CD14-positive monocyte (primary cell): ENCODE measurements at regions not wholly inside any gene's neighbourhood (a gene's known extent, or its start where the extent isn't known, plus 50 kb on each side); places are given as distances from the start of the nearest gene placed in this dataset.
"Not testable (repeated sequence)": the region's sequence is repeated elsewhere in the genome, so short reads cannot be mapped to it uniquely, and the experiment has no call there.

ENCODE experiments used
- DNase-seq, 3 donors: peaks; one replicate each; pipeline ENCODE4 v3.0.0-alpha.2; 2011 to 2022
- H2AFZ ChIP-seq: 2 replicates; pipeline ENCODE4 v1.6.0; 2012; ENCODE audit warnings: mild to moderate bottlenecking, low read depth, low read length, inconsistent platforms; ENCODE audit not compliant: insufficient read depth, poor library complexity, severe bottlenecking
- H3K27ac ChIP-seq, 2 donors: 1 replicate in 1 of 2; 2 replicates in 1 of 2; pipeline ENCODE4 v1.5.1; 2012 to 2013; ENCODE audit warnings: low read length in 2 of 2, control low read depth in 1 of 2, inconsistent platforms in 1 of 2, low read depth in 1 of 2, mild to moderate bottlenecking in 1 of 2
- H3K27me3 ChIP-seq, 2 donors: one replicate each; pipeline versions ENCODE4 v1.6.0 to v1.6.1; 2011 to 2013; ENCODE audit warnings: low read length in 2 of 2; ENCODE audit not compliant: control insufficient read depth in 2 of 2, insufficient read depth in 2 of 2
- H3K36me3 ChIP-seq, 2 donors: replicated peaks in 1 of 2; 1 replicate in 1 of 2; 2 replicates in 1 of 2; pipeline versions ENCODE4 v1.5.1 to v1.6.1; 2012 to 2013; ENCODE audit warnings: low read length in 2 of 2, control low read depth in 1 of 2, inconsistent platforms in 1 of 2, mild to moderate bottlenecking in 1 of 2; ENCODE audit not compliant: insufficient read depth in 2 of 2, control insufficient read depth in 1 of 2
- H3K4me1 ChIP-seq, 2 donors: 1 replicate in 1 of 2; 2 replicates in 1 of 2; pipeline versions ENCODE4 v1.5.1 to v1.6.1; 2012 to 2013; ENCODE audit warnings: low read length in 2 of 2, control low read depth in 1 of 2, inconsistent platforms in 1 of 2, mild to moderate bottlenecking in 1 of 2, moderate library complexity in 1 of 2; ENCODE audit not compliant: insufficient read depth in 2 of 2, control insufficient read depth in 1 of 2
- H3K4me2 ChIP-seq: replicated peaks from 2 replicates; pipeline ENCODE3; 2012; ENCODE audit warnings: low read length, moderate library complexity, mild to moderate bottlenecking; ENCODE audit not compliant: poor library complexity, severe bottlenecking; ENCODE audit errors: extremely low read depth
- H3K4me3 ChIP-seq, 3 experiments: fragments of 200-600 bp in 1 of 3; sonication (generic) in 1 of 3; replicated peaks in 1 of 3; 1 replicate in 2 of 3; 2 replicates in 1 of 3; pipeline ENCODE4 v1.5.1; 2011 to 2013; ENCODE audit warnings: low read length in 3 of 3, mild to moderate bottlenecking in 3 of 3, control low read depth in 2 of 3, low read depth in 2 of 3, inconsistent platforms in 1 of 3, moderate library complexity in 1 of 3
- H3K79me2 ChIP-seq: 2 replicates; pipeline ENCODE4 v1.6.0; 2012; ENCODE audit warnings: mild to moderate bottlenecking, control low read depth, inconsistent platforms, low read length, moderate library complexity; ENCODE audit not compliant: insufficient read depth
- H3K9ac ChIP-seq: 2 replicates; pipeline ENCODE4 v1.6.0; 2017; ENCODE audit warnings: low read length, mild to moderate bottlenecking; ENCODE audit not compliant: insufficient read depth, poor library complexity, severe bottlenecking
- H3K9me3 ChIP-seq, 2 donors: replicated peaks in 1 of 2; 1 replicate in 1 of 2; 2 replicates in 1 of 2; pipeline versions ENCODE4 v1.5.1 to v1.6.1; 2012 to 2013; ENCODE audit warnings: low read length in 2 of 2, control low read depth in 1 of 2; ENCODE audit not compliant: control insufficient read depth in 1 of 2, insufficient read depth in 1 of 2
- H4K20me1 ChIP-seq: 2 replicates; pipeline ENCODE4 v1.6.0; 2012; ENCODE audit warnings: mild to moderate bottlenecking, low read length, control low read depth, moderate library complexity; ENCODE audit not compliant: insufficient read depth
- H3K27ac Mint-ChIP-seq, 7 donors: one replicate each; pipeline ENCODE4 v1.8.0; 2020; ENCODE audit warnings: mild to moderate bottlenecking in 7 of 7, mixed read lengths in 7 of 7, moderate library complexity in 6 of 7, inconsistent platforms in 2 of 7
- H3K27me3 Mint-ChIP-seq, 3 donors: one replicate each; pipeline ENCODE4 v1.8.0; 2021 to 2022; ENCODE audit warnings: low read depth in 3 of 3, mild to moderate bottlenecking in 3 of 3, mixed read lengths in 3 of 3, moderate library complexity in 3 of 3, inconsistent platforms in 1 of 3
- H3K36me3 Mint-ChIP-seq, 2 donors: one replicate each; pipeline ENCODE4 v1.8.0; 2020; ENCODE audit warnings: mixed read lengths in 2 of 2, inconsistent platforms in 1 of 2, mild to moderate bottlenecking in 1 of 2
- H3K4me1 Mint-ChIP-seq: one replicate; pipeline ENCODE4 v1.8.0; 2020; ENCODE audit warnings: mild to moderate bottlenecking, mixed read lengths
- H3K4me3 Mint-ChIP-seq, 2 donors: one replicate each; pipeline ENCODE4 v1.8.0; 2020; ENCODE audit warnings: mild to moderate bottlenecking in 2 of 2, mixed read lengths in 2 of 2, moderate library complexity in 1 of 2
- H3K9me3 Mint-ChIP-seq, 7 donors: one replicate each; pipeline ENCODE4 v1.8.0; 2020 to 2022; ENCODE audit warnings: mixed read lengths in 7 of 7, mild to moderate bottlenecking in 6 of 7, moderate library complexity in 6 of 7, inconsistent platforms in 2 of 7
- WGBS: methylation state at CpG from one replicate; pipeline ENCODE4 v1.1.5; 2013; ENCODE audit warnings: missing lambda C conversion rate; ENCODE audit not compliant: insufficient coverage; 5-methylcytosine and 5-hydroxymethylcytosine counted together
- intact Hi-C, 2 donors: fragments of 100-400 bp; cut with micrococcal nuclease; formaldehyde crosslinking; loops; one replicate each; pipeline versions ENCODE4 v1.15.0 to v1.15.1; 2023
- TF ChIP-seq, protein P1 (sequence below): fragments of 200-600 bp; IDR thresholded peaks from one replicate; pipeline ENCODE4 v1.8.0; 2022; ENCODE audit warnings: antibody characterized with exemption, mild to moderate bottlenecking

DNA sequence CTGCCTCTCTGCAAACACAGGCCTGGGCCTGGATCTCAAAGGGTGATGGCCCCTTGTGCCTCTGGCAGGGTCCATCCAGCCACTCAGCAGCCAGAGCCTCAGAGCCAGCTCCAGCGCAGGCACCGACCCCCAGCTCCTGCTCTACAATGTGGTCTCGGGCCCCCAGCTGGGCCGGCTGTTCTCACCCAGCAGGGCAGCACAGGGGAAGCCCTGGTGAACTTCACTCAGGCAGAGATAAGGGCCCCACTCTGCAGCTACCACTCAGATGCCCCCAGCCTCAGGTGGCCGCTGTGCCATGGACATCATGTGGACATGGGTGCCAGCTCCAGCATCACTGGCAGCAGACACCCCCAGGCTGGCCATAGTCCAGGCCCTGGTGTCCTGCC lies 173.1 kb downstream of the TBC1D2B start:
- H3K4me1 Mint-ChIP-seq, result peaks cover 3% of the 10 kb centered on the region
- no peaks in the 10 kb centered on the region for H4K20me1 ChIP-seq
- no peak overlapping the region for H3K9ac ChIP-seq
- no peak overlapping the region for H3K27ac ChIP-seq
- no peaks in the 10 kb centered on the region for H3K36me3 Mint-ChIP-seq
- H3K4me3 Mint-ChIP-seq, result no peak overlapping the region
- H3K4me3 ChIP-seq, result no peak overlapping the region
- H3K9me3 Mint-ChIP-seq, result no peaks in the 10 kb centered on the region
- DNase-seq, result no peak
- no peak overlapping the region for H2AFZ ChIP-seq
- intact Hi-C loops, result no loop called here
- no peaks in the 10 kb centered on the region for H3K4me1 ChIP-seq
- H3K9me3 ChIP-seq, result no peaks in the 10 kb centered on the region
- no peaks in the 10 kb centered on the region for H3K36me3 ChIP-seq
- no peak overlapping the region for H3K4me2 ChIP-seq
- TF ChIP-seq, protein P1, sequence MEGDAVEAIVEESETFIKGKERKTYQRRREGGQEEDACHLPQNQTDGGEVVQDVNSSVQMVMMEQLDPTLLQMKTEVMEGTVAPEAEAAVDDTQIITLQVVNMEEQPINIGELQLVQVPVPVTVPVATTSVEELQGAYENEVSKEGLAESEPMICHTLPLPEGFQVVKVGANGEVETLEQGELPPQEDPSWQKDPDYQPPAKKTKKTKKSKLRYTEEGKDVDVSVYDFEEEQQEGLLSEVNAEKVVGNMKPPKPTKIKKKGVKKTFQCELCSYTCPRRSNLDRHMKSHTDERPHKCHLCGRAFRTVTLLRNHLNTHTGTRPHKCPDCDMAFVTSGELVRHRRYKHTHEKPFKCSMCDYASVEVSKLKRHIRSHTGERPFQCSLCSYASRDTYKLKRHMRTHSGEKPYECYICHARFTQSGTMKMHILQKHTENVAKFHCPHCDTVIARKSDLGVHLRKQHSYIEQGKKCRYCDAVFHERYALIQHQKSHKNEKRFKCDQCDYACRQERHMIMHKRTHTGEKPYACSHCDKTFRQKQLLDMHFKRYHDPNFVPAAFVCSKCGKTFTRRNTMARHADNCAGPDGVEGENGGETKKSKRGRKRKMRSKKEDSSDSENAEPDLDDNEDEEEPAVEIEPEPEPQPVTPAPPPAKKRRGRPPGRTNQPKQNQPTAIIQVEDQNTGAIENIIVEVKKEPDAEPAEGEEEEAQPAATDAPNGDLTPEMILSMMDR, result no peak
- H3K79me2 ChIP-seq, result no peaks in the 10 kb centered on the region
- 83% methylated on average over 5 of the region's 5 CpGs for WGBS
- H3K27ac Mint-ChIP-seq, result peak overlapping the region in 1 of 7 donors; percentile 3
- H3K27me3 Mint-ChIP-seq, result peaks cover 2 to 5% (median 4%) of the 10 kb centered on the region in 3 donors
- no peaks in the 10 kb centered on the region for H3K27me3 ChIP-seq

DNA sequence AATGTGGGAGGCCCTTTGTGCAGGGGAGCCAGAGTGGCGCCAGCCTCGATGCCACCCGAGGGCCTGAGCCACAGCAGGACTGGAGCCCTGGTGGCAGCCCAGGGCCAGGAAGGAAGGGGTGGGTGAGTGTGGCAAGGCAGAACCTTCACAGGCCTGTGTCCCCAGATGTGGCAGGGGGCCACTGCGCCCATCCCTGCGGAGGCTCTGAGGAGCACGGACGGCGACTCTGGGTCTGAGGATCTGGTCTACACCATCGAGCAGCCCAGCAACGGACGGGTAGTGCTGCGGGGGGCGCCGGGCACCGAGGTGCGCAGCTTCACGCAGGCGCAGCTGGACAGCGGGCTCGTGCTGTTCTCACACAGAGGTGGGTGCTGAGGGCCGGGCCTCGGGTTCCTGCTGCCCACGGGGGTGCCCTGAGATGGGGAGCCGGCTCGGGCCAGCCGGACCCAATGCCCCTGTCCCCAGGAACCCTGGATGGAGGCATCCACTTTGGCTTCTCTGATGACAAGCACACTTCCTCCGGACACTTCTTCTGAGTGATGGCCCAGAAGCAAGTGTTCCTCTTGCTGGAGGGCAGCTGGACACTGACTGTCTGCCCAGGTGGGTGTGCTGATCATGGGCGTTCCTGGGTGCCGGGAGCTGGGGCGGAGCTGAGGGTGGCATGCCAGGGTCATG lies 173.6 kb downstream of the TBC1D2B start:
- 95% methylated on average over 25 of the region's 30 CpGs for whole genome bisulfite sequencing
- H3K9me3 Mint-ChIP-seq, H3K36me3 ChIP-seq, H3K4me3 Mint-ChIP-seq, H3K4me3 ChIP-seq, H3K9me3 ChIP-seq, H2AFZ ChIP-seq, H3K9ac ChIP-seq, H3K4me1 ChIP-seq, intact Hi-C loops, H3K27me3 Mint-ChIP-seq, DNase-seq, H3K79me2 ChIP-seq, H3K27ac ChIP-seq, H3K36me3 Mint-ChIP-seq, H3K27ac Mint-ChIP-seq, H4K20me1 ChIP-seq, H3K4me2 ChIP-seq, H3K27me3 ChIP-seq, H3K4me1 Mint-ChIP-seq: not testable (repeated sequence)
